Vagina (tissue), 2 donors: ENCODE measurements at regions not wholly inside any gene's neighbourhood (a gene's known extent, or its start where the extent isn't known, plus 50 kb on each side); places are given as distances from the start of the nearest gene placed in this dataset.

Source experiments
- DNase-seq, 2 donors: peaks; one replicate each; pipeline ENCODE4 v3.0.0-alpha.2; 2017; ENCODE audit errors: extremely low spot score in 2 of 2
- H3K27ac ChIP-seq: fragments of 200-600 bp; sonication (generic); one replicate; pipeline ENCODE4 v1.5.1; 2019
- H3K27me3 ChIP-seq: fragments of 200-600 bp; sonication (generic); one replicate; pipeline ENCODE4 v1.5.1; 2019
- H3K36me3 ChIP-seq, 2 donors: fragments of 200-600 bp; sonication (generic); one replicate each; pipeline ENCODE4 v1.5.1; 2017 to 2019
- H3K4me1 ChIP-seq: fragments of 200-600 bp; sonication (generic); one replicate; pipeline ENCODE4 v1.5.1; 2019
- H3K4me3 ChIP-seq, 2 donors: fragments of 200-600 bp; sonication (generic); 1 replicate in 1 of 2; 2 replicates in 1 of 2; pipeline ENCODE4 v1.5.1; 2016 to 2019
- H3K9me3 ChIP-seq: fragments of 200-600 bp; sonication (generic); one replicate; pipeline ENCODE4 v1.5.1; 2019
- CTCF ChIP-seq, 3 experiments: fragments of 450-650 bp in 2 of 3; fragments of 200-600 bp in 1 of 3; sonication (generic) in 1 of 3; IDR thresholded peaks; one replicate each; pipeline ENCODE4 v1.5.1; 2017 to 2019; ENCODE audit warnings: antibody characterized with exemption in 3 of 3, mild to moderate bottlenecking in 2 of 3, moderate library complexity in 2 of 3
- POLR2A ChIP-seq, 2 donors: fragments of 450-650 bp; IDR thresholded peaks; one replicate each; pipeline ENCODE4 v1.6.1; 2017; ENCODE audit warnings: antibody characterized with exemption in 2 of 2, mild to moderate bottlenecking in 2 of 2, moderate library complexity in 2 of 2
- POLR2AphosphoS5 ChIP-seq, 2 donors: sonication (generic); formaldehyde crosslinking; IDR thresholded peaks; one replicate each; pipeline ENCODE4 v1.9.0; 2017; ENCODE audit warnings: antibody characterized with exemption in 2 of 2, mild to moderate bottlenecking in 2 of 2, low read depth in 1 of 2; ENCODE audit not compliant: insufficient read depth in 1 of 2
- intact Hi-C: fragments of 100-400 bp; cut with DNase I; formaldehyde crosslinking; loops from one replicate; pipeline ENCODE4 v1.15.1; 2023

- Histone ChIP-seq H3K9me3 (no peaks in the 10 kb centered on the region), H3K4me3 (no peak overlapping the region), H3K36me3 (no peaks in the 10 kb centered on the region), H3K4me1 (no peaks in the 10 kb centered on the region), H3K27me3 (no peaks in the 10 kb centered on the region), H3K27ac (no peak overlapping the region)
- TF ChIP-seq POLR2AphosphoS5 (IDR thresholded peaks at IDR 0.05; ENCODE audit: insufficient read depth in 1 of 2, low read depth in 1 of 2) (no peak), POLR2A (IDR thresholded peaks at IDR 0.05) (no peak), CTCF (IDR thresholded peaks at IDR 0.05) (no peak)
- intact Hi-C loops: no loop called here
- DNase-seq: no peak
Observed at GRCh38 chr6:48476257-48476656, 365.3 kb upstream of the PTCHD4 start.

- H3K9me3 ChIP-seq: no peaks in the 10 kb centered on the region
- no peak overlapping the region for H3K27ac ChIP-seq
- H3K4me3 ChIP-seq: no peak overlapping the region
- no peak for DNase-seq
- intact Hi-C loops: no loop called here
- TF ChIP-seq POLR2A (IDR thresholded peaks at IDR 0.05) (no peak), POLR2AphosphoS5 (IDR thresholded peaks at IDR 0.05; ENCODE audit: insufficient read depth in 1 of 2, low read depth in 1 of 2) (no peak), CTCF (IDR thresholded peaks at IDR 0.05) (no peak)
- no peaks in the 10 kb centered on the region for H3K36me3 ChIP-seq
- H3K4me1 ChIP-seq: no peaks in the 10 kb centered on the region
- H3K27me3 ChIP-seq: no peaks in the 10 kb centered on the region
Observed at GRCh38 chr6:48475275-48475674, 364.3 kb upstream of the PTCHD4 start.

GRCh38 chr6:48474830-48475229 is 363.8 kb upstream of the PTCHD4 start:
- no peak for DNase-seq
- Histone ChIP-seq H3K4me3 (no peak overlapping the region), H3K9me3 (no peaks in the 10 kb centered on the region), H3K27ac (no peak overlapping the region), H3K27me3 (no peaks in the 10 kb centered on the region), H3K4me1 (no peaks in the 10 kb centered on the region), H3K36me3 (no peaks in the 10 kb centered on the region)
- intact Hi-C loops: no loop called here
- no peak for TF ChIP-seq CTCF (IDR thresholded peaks at IDR 0.05)
- no peak for TF ChIP-seq POLR2AphosphoS5 (IDR thresholded peaks at IDR 0.05; ENCODE audit: insufficient read depth in 1 of 2, low read depth in 1 of 2)
- TF ChIP-seq POLR2A (IDR thresholded peaks at IDR 0.05): no peak

- TF ChIP-seq CTCF (IDR thresholded peaks at IDR 0.05): no peak
- TF ChIP-seq POLR2AphosphoS5 (IDR thresholded peaks at IDR 0.05; ENCODE audit: insufficient read depth in 1 of 2, low read depth in 1 of 2): no peak
- TF ChIP-seq POLR2A (IDR thresholded peaks at IDR 0.05): no peak
- Histone ChIP-seq H3K4me1 (no peaks in the 10 kb centered on the region), H3K27ac (no peak overlapping the region), H3K4me3 (no peak overlapping the region), H3K9me3 (no peaks in the 10 kb centered on the region), H3K36me3 (no peaks in the 10 kb centered on the region), H3K27me3 (no peaks in the 10 kb centered on the region)
- DNase-seq: no peak
- intact Hi-C loops: no loop called here
Observed at GRCh38 chr6:48474136-48474535, 363.1 kb upstream of the PTCHD4 start.

- intact Hi-C loops: no loop called here
- no peaks in the 10 kb centered on the region for H3K4me1 ChIP-seq
- H3K36me3 ChIP-seq: no peaks in the 10 kb centered on the region
- no peak overlapping the region for H3K4me3 ChIP-seq
- H3K27ac ChIP-seq: no peak overlapping the region
- no peak for DNase-seq
- TF ChIP-seq POLR2AphosphoS5 (IDR thresholded peaks at IDR 0.05; ENCODE audit: insufficient read depth in 1 of 2, low read depth in 1 of 2): no peak
- no peak for TF ChIP-seq CTCF (IDR thresholded peaks at IDR 0.05)
- no peak for TF ChIP-seq POLR2A (IDR thresholded peaks at IDR 0.05)
- no peaks in the 10 kb centered on the region for H3K27me3 ChIP-seq
- no peaks in the 10 kb centered on the region for H3K9me3 ChIP-seq
Observed at GRCh38 chr6:48472535-48472934, 361.5 kb upstream of the PTCHD4 start.
